ENCODE measurements at regions not wholly inside any gene's neighbourhood (a gene's known extent, or its start where the extent isn't known, plus 50 kb on each side); places are given as distances from the start of the nearest gene placed in this dataset.

DNA sequence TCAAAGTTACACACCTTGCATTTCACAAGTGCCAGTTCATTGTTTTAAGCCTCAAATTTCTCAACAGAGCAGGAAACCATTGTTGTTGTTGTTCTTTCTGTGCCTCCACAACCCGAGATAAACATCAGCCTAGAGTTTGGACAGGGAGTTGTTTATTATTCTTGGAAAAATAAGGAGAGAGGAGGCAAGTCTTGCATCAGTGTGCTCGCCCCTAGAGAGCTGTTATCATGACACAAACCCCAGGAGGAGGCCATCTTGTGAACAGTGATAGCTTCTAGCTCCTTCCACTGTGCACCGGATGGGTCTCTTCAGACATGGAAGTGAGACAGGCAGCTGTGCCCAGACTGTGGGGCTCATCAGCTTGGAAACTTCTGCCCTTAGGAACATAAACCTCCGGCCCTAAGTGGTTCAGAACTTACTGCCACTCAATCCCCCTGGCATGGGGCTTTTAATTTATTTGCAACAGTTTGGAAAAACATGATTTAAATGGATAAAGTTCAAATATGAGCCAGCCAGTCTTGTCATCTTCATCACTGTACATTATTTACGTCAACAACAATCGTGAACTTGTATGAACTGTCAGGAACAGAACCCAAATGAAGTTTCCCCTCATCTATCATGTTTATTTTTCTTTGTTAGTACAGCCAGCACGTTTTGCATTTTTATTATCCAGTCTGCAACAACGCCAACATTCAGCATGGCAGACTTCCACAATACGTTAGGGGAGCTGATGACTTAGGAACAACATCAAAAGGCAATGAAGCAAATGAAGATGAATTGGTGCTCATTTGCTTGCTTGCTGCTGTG lies 181.7 kb upstream of the S1PR3 start:
- H3K27ac ChIP-seq: peak overlapping the region in 4 of 8 donors; percentile 16 to 53 (median 18)
- peaks cover 0 to 24% (median 0%) of the 10 kb centered on the region in 7 donors for H3K27me3 ChIP-seq (replicated peaks in 1 of 7)
- no peaks in the 10 kb centered on the region for H3K36me3 ChIP-seq
- TF ChIP-seq POLR2AphosphoS5 (IDR thresholded peaks at IDR 0.05) (peak in 1 of 3 donors; percentile 35), POLR2A (IDR thresholded peaks at IDR 0.05) (no peak)
- TF ChIP-seq, protein P1, sequence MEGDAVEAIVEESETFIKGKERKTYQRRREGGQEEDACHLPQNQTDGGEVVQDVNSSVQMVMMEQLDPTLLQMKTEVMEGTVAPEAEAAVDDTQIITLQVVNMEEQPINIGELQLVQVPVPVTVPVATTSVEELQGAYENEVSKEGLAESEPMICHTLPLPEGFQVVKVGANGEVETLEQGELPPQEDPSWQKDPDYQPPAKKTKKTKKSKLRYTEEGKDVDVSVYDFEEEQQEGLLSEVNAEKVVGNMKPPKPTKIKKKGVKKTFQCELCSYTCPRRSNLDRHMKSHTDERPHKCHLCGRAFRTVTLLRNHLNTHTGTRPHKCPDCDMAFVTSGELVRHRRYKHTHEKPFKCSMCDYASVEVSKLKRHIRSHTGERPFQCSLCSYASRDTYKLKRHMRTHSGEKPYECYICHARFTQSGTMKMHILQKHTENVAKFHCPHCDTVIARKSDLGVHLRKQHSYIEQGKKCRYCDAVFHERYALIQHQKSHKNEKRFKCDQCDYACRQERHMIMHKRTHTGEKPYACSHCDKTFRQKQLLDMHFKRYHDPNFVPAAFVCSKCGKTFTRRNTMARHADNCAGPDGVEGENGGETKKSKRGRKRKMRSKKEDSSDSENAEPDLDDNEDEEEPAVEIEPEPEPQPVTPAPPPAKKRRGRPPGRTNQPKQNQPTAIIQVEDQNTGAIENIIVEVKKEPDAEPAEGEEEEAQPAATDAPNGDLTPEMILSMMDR (IDR thresholded peaks at IDR 0.05 in 8 of 11, conservative IDR thresholded peaks at IDR 0.05 in 3 of 11): no peak
- 46 to 58% (median 52%) methylated on average over 9 of the region's 9 CpGs for WGBS, 5 donors
- no peaks in the 10 kb centered on the region for H3K9me3 ChIP-seq
- H3K4me1 ChIP-seq: peaks cover 0 to 3% (median 0%) of the 10 kb centered on the region in 6 donors
- intact Hi-C loops (cut with DNase I; ENCODE audit: low total_unique reads): no loop called here
- no peak overlapping the region for H3K4me3 ChIP-seq
- no peak for DNase-seq

DNA sequence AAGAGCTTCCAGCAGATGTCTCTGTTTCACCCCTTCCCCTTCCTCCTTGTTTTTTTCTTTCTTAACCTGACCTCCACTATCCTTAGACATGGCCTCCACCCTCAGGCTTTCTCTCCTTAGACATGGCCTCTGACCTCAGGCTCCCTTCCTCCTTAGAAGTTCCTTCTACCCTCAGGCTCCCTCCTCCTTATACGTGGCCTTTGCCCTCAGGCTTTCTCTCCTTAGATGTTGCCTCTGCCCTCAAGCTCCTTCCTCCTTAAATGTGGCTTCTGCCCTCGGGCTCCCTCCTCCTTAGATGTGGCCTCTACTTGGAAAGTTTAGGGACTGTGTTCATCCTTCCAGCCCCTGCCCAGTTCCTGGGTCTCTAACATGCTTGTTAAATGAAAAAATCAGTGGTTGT lies 180.4 kb upstream of the S1PR3 start:
- TF ChIP-seq POLR2AphosphoS5 (IDR thresholded peaks at IDR 0.05) (no peak), POLR2A (IDR thresholded peaks at IDR 0.05) (no peak)
- TF ChIP-seq, protein P1 (IDR thresholded peaks at IDR 0.05 in 8 of 11, conservative IDR thresholded peaks at IDR 0.05 in 3 of 11): no peak
- no peak for DNase-seq
- intact Hi-C loops (cut with DNase I; ENCODE audit: low total_unique reads): no loop called here
- Histone ChIP-seq H3K36me3 (no peaks in the 10 kb centered on the region), H3K4me3 (no peak overlapping the region), H3K27ac (peak overlapping the region in 2 of 8 donors; percentile 33 to 61), H3K4me1 (peaks cover 0 to 3% (median 0%) of the 10 kb centered on the region in 6 donors), H3K27me3 (replicated peaks in 1 of 7) (peaks cover 0 to 36% (median 0%) of the 10 kb centered on the region in 7 donors), H3K9me3 (no peaks in the 10 kb centered on the region)
- WGBS, 5 donors: 43 to 62% (median 59%) methylated on average over 2 of the region's 2 CpGs

DNA sequence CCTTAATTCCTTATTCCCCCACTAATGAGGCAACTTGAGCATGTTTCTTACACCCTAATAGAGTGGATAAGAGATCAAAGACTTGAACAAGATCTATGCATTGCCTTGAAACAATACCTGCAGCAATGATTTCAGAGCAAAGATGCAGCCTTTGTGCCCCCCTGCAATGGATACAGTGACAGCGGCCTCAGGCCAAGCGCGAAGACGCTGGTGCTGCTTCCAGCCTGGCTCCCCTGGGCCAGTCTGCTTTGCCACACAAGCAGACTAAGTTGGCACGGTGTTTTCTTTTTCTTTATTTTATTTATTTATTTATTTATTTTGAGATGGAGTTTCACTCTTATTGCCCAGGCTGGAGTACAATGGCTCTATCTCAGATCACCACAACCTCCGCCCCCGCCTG lies 179.8 kb upstream of the S1PR3 start:
- no peak overlapping the region for H3K27ac ChIP-seq
- intact Hi-C loops (cut with DNase I; ENCODE audit: low total_unique reads): no loop called here
- no peaks in the 10 kb centered on the region for H3K36me3 ChIP-seq
- H3K4me1 ChIP-seq: peaks cover 0 to 3% (median 0%) of the 10 kb centered on the region in 6 donors
- H3K9me3 ChIP-seq: no peaks in the 10 kb centered on the region
- no peak for TF ChIP-seq POLR2A (IDR thresholded peaks at IDR 0.05)
- TF ChIP-seq POLR2AphosphoS5 (IDR thresholded peaks at IDR 0.05): no peak
- TF ChIP-seq, protein P1 (IDR thresholded peaks at IDR 0.05 in 8 of 11, conservative IDR thresholded peaks at IDR 0.05 in 3 of 11): no peak
- no peak overlapping the region for H3K4me3 ChIP-seq
- DNase-seq: no peak
- H3K27me3 ChIP-seq (replicated peaks in 1 of 7): peaks cover 0 to 43% (median 0%) of the 10 kb centered on the region in 7 donors
- 89 to 99% (median 98%) methylated on average over 7 of the region's 7 CpGs for WGBS, 5 donors

DNA sequence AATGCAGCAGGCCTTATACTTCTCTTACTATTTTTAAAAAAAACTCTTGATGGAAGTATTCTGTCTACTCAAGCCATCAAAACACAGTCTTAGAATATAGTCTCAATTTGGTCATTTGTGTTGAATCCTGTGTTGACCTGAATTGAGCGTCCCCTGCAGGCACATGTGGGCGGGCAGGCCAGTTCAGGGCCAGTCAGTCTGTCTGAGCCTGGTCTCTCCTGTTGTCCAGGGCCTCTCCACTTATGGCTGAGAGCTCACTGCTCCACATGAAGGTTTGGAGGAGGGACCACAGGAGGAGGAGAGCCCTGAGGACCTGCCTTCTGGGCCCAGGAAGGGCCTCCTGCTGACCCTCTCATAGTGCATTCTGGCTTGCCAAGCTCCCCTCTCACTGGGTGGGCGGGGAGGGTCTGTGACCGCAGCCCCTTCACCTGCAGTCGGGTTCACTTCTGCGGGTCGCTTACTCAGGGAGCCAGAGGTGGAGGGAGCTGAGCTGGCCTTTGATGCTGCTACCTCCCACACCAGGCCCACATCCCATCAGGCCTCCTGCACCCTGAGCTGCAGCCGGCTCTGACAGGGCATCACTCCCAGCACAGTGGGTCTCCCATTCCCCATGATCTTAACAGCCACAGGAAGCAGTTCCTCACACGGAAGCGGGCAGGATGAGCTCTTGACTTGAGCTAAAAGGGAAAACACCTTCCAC lies 178.2 kb upstream of the S1PR3 start:
- no peak for DNase-seq
- H3K36me3 ChIP-seq: no peaks in the 10 kb centered on the region
- H3K9me3 ChIP-seq: no peaks in the 10 kb centered on the region
- no peak overlapping the region for H3K4me3 ChIP-seq
- TF ChIP-seq POLR2A (IDR thresholded peaks at IDR 0.05) (no peak), POLR2AphosphoS5 (IDR thresholded peaks at IDR 0.05) (no peak)
- TF ChIP-seq, protein P1 (IDR thresholded peaks at IDR 0.05 in 8 of 11, conservative IDR thresholded peaks at IDR 0.05 in 3 of 11): no peak
- H3K4me1 ChIP-seq: peaks cover 0 to 3% (median 0%) of the 10 kb centered on the region in 6 donors
- no peak overlapping the region for H3K27ac ChIP-seq
- H3K27me3 ChIP-seq (replicated peaks in 1 of 7): peaks cover 0 to 43% (median 0%) of the 10 kb centered on the region in 7 donors
- WGBS, 5 donors: 79 to 91% (median 88%) methylated on average over 2 to 10 of the region's 10 CpGs
- intact Hi-C loops (cut with DNase I; ENCODE audit: low total_unique reads): no loop called here

Data from spleen (tissue), 11 donors.